ENCODE measurements at regions not wholly inside any gene's neighbourhood (a gene's known extent, or its start where the extent isn't known, plus 50 kb on each side); places are given as distances from the start of the nearest gene placed in this dataset.

DNA sequence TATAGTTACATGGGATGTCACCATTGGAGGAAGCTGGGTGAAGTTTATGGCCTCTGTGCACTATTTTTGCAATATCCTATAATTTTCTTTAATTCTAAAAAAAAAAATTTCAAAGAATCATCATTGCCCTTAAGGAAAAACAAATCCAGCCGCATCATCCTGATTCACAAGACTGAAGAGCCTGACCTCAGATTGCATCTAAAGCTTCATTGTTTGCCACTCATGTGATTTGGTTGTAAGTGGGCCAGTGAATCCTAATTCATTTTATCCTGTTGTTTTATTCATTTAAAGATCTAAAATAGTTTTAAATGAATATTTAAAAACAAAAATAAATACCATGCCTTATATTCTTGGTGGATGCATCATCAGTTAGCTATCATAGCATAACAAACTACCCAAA is 504.5 kb downstream of the TBC1D4 start:
- peaks cover 0 to 6% (median 2%) of the 10 kb centered on the region in 7 donors for H3K9me3 Mint-ChIP-seq
- Histone ChIP-seq H3K9ac (ENCODE audit: insufficient read depth, low read length, poor library complexity, severe bottlenecking) (no peak overlapping the region), H3K27me3 (ENCODE audit: control insufficient read depth in 2 of 2, insufficient read depth in 2 of 2, low read length in 2 of 2) (no peaks in the 10 kb centered on the region), H4K20me1 (ENCODE audit: insufficient read depth, low read length) (no peaks in the 10 kb centered on the region), H3K4me2 (replicated peaks; ENCODE audit: extremely low read depth, low read length, poor library complexity, severe bottlenecking) (no peak overlapping the region), H2AFZ (ENCODE audit: insufficient read depth, low read depth, low read length, poor library complexity, severe bottlenecking) (no peak overlapping the region), H3K9me3 (replicated peaks in 1 of 2; ENCODE audit: control insufficient read depth in 1 of 2, insufficient read depth in 1 of 2, low read length in 2 of 2) (no peaks in the 10 kb centered on the region), H3K4me1 (ENCODE audit: control insufficient read depth in 1 of 2, insufficient read depth in 2 of 2, low read length in 2 of 2) (no peaks in the 10 kb centered on the region), H3K36me3 (replicated peaks in 1 of 2; ENCODE audit: control insufficient read depth in 1 of 2, insufficient read depth in 2 of 2, low read length in 2 of 2) (no peaks in the 10 kb centered on the region), H3K27ac (ENCODE audit: low read depth in 1 of 2, low read length in 2 of 2) (no peak overlapping the region), H3K4me3 (replicated peaks in 1 of 3; ENCODE audit: low read depth in 2 of 3, low read length in 3 of 3) (no peak overlapping the region), H3K79me2 (ENCODE audit: insufficient read depth, low read length) (no peaks in the 10 kb centered on the region)
- no peaks in the 10 kb centered on the region for H3K4me1 Mint-ChIP-seq
- H3K36me3 Mint-ChIP-seq: no peaks in the 10 kb centered on the region
- no peak for DNase-seq
- intact Hi-C loops (cut with micrococcal nuclease): no loop called here
- WGBS (ENCODE audit: insufficient coverage): no CpG with 5 or more reads among the region's 1 CpG
- TF ChIP-seq, protein P1, sequence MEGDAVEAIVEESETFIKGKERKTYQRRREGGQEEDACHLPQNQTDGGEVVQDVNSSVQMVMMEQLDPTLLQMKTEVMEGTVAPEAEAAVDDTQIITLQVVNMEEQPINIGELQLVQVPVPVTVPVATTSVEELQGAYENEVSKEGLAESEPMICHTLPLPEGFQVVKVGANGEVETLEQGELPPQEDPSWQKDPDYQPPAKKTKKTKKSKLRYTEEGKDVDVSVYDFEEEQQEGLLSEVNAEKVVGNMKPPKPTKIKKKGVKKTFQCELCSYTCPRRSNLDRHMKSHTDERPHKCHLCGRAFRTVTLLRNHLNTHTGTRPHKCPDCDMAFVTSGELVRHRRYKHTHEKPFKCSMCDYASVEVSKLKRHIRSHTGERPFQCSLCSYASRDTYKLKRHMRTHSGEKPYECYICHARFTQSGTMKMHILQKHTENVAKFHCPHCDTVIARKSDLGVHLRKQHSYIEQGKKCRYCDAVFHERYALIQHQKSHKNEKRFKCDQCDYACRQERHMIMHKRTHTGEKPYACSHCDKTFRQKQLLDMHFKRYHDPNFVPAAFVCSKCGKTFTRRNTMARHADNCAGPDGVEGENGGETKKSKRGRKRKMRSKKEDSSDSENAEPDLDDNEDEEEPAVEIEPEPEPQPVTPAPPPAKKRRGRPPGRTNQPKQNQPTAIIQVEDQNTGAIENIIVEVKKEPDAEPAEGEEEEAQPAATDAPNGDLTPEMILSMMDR (IDR thresholded peaks at IDR 0.05): no peak
- no peak overlapping the region for H3K27ac Mint-ChIP-seq
- peaks cover 0 to 1% (median 0%) of the 10 kb centered on the region in 3 donors for H3K27me3 Mint-ChIP-seq (ENCODE audit: low read depth in 3 of 3)
- H3K4me3 Mint-ChIP-seq: no peak overlapping the region

DNA sequence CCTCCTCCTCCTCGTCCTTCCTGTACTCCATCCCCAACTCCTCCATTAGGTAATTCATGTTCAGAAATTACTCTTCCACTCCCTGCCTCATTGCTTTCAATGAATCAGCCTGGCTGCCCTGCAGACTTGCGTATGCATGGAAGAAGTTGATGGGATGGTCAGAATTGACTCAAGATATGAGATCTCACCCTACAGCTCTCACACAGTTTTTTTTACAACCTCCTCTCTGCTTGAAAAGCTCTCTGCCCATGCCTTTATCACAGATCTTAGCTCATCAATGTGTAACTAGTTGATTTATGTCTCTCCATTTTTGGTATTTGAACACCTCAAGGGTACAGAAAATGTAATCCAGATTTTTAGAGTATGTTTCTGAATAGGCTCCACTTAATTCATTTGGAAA is 506.9 kb downstream of the TBC1D4 start:
- no peak overlapping the region for H3K4me2 ChIP-seq (replicated peaks; ENCODE audit: extremely low read depth, low read length, poor library complexity, severe bottlenecking)
- intact Hi-C loops (cut with micrococcal nuclease): no loop called here
- WGBS (ENCODE audit: insufficient coverage): no CpG with 5 or more reads among the region's 2 CpGs

More for the DNA sequence above, 506.9 kb downstream of the TBC1D4 start:
- Histone ChIP-seq H3K9ac (ENCODE audit: insufficient read depth, low read length, poor library complexity, severe bottlenecking) (no peak overlapping the region), H3K27ac (ENCODE audit: low read depth in 1 of 2, low read length in 2 of 2) (no peak overlapping the region), H3K9me3 (replicated peaks in 1 of 2; ENCODE audit: control insufficient read depth in 1 of 2, insufficient read depth in 1 of 2, low read length in 2 of 2) (no peaks in the 10 kb centered on the region), H3K79me2 (ENCODE audit: insufficient read depth, low read length) (no peaks in the 10 kb centered on the region), H3K4me3 (replicated peaks in 1 of 3; ENCODE audit: low read depth in 2 of 3, low read length in 3 of 3) (no peak overlapping the region), H2AFZ (ENCODE audit: insufficient read depth, low read depth, low read length, poor library complexity, severe bottlenecking) (no peak overlapping the region), H3K4me1 (ENCODE audit: control insufficient read depth in 1 of 2, insufficient read depth in 2 of 2, low read length in 2 of 2) (no peaks in the 10 kb centered on the region), H3K36me3 (replicated peaks in 1 of 2; ENCODE audit: control insufficient read depth in 1 of 2, insufficient read depth in 2 of 2, low read length in 2 of 2) (no peaks in the 10 kb centered on the region), H3K27me3 (ENCODE audit: control insufficient read depth in 2 of 2, insufficient read depth in 2 of 2, low read length in 2 of 2) (no peaks in the 10 kb centered on the region), H4K20me1 (ENCODE audit: insufficient read depth, low read length) (no peaks in the 10 kb centered on the region)
- no peak for DNase-seq
- Mint-ChIP-seq H3K4me1 (no peaks in the 10 kb centered on the region), H3K4me3 (no peak overlapping the region), H3K27me3 (ENCODE audit: low read depth in 3 of 3) (peaks cover 0 to 1% (median 0%) of the 10 kb centered on the region in 3 donors), H3K9me3 (no peaks in the 10 kb centered on the region), H3K36me3 (no peaks in the 10 kb centered on the region), H3K27ac (no peak overlapping the region)
- TF ChIP-seq, protein P1 (IDR thresholded peaks at IDR 0.05): no peak

Measured in CD14-positive monocyte (primary cell).